SK-N-SH (cell line): ENCODE measurements at regions not wholly inside any gene's neighbourhood (a gene's known extent, or its start where the extent isn't known, plus 50 kb on each side); places are given as distances from the start of the nearest gene placed in this dataset.

Experiments used
- CTCF ChIA-PET: fragments of 300-600, 350-600 bp; formaldehyde crosslinking; extraction: SDS; loops from one replicate; lab custom pipeline; 2021; lab: Yijun Ruan, JAX
- POLR2A ChIA-PET: fragments of 350-600 bp; sonication (Branson Sonifier 250); formaldehyde crosslinking; extraction: SDS; loops from one replicate; lab custom pipeline; 2020; ENCODE audit warnings: antibody characterized with exemption, inconsistent platforms; lab: Yijun Ruan, JAX
- DNase-seq: peaks from one replicate; pipeline ENCODE4 v3.0.0; 2012
- H2AFZ ChIP-seq: fragments of 200-600 bp; sonication (generic); 2 replicates; pipeline ENCODE4 v1.8.1; 2016; ENCODE audit warnings: antibody characterized with exemption, mild to moderate bottlenecking, low read depth
- H3F3A ChIP-seq: fragments of 200-600 bp; sonication (generic); replicated peaks from 2 replicates; pipeline ENCODE3; 2016; ENCODE audit warnings: antibody characterized with exemption, mild to moderate bottlenecking; ENCODE audit not compliant: insufficient read depth
- H3K27ac ChIP-seq, 2 experiments: fragments of 200-500 bp in 1 of 2; fragments of 200-600 bp in 1 of 2; sonication (Bioruptor generic) in 1 of 2; sonication (generic), shearing (Covaris generic) in 1 of 2; 2 replicates each; pipeline versions ENCODE4 v1.5.1 to v1.6.1; 2014 to 2016; ENCODE audit warnings: low read depth in 2 of 2, inconsistent platforms in 1 of 2, low read length in 1 of 2, mild to moderate bottlenecking in 1 of 2, mixed read lengths in 1 of 2
- H3K27me3 ChIP-seq: fragments of 200-600 bp; sonication (generic), shearing (Covaris generic); 2 replicates; pipeline ENCODE4 v1.6.1; 2016; ENCODE audit warnings: mixed run types; ENCODE audit not compliant: insufficient read depth
- H3K36me3 ChIP-seq, 2 experiments: fragments of 200-500 bp in 1 of 2; fragments of 200-600 bp in 1 of 2; sonication (Bioruptor generic) in 1 of 2; sonication (generic) in 1 of 2; replicated peaks in 1 of 2; 2 replicates each; pipeline versions ENCODE3 to v1.5.1; 2014 to 2016; ENCODE audit warnings: low read length in 1 of 2, mild to moderate bottlenecking in 1 of 2; ENCODE audit not compliant: insufficient read depth in 2 of 2, control insufficient read depth in 1 of 2
- H3K4me1 ChIP-seq, 2 experiments: fragments of 200-500 bp in 1 of 2; fragments of 200-600 bp in 1 of 2; sonication (Bioruptor generic) in 1 of 2; sonication (generic), shearing (Covaris generic) in 1 of 2; 2 replicates each; pipeline versions ENCODE4 v1.5.1 to v1.6.1; 2014 to 2016; ENCODE audit warnings: low read depth in 1 of 2, low read length in 1 of 2, mixed run types in 1 of 2; ENCODE audit not compliant: insufficient read depth in 2 of 2, control insufficient read depth in 1 of 2
- H3K4me2 ChIP-seq: fragments of 200-600 bp; sonication (generic), shearing (Covaris generic); 2 replicates; pipeline ENCODE4 v1.6.1; 2017; ENCODE audit warnings: mixed run types
- H3K4me3 ChIP-seq, 2 experiments: fragments of 200-500 bp in 1 of 2; fragments of 200-600 bp in 1 of 2; sonication (Bioruptor generic) in 1 of 2; sonication (generic), shearing (Covaris generic) in 1 of 2; 2 replicates each; pipeline versions ENCODE4 v1.5.1 to v1.8.1; 2014 to 2016; ENCODE audit warnings: low read depth in 2 of 2, inconsistent platforms in 1 of 2, low read length in 1 of 2, mild to moderate bottlenecking in 1 of 2, mixed read lengths in 1 of 2, moderate library complexity in 1 of 2
- H3K79me2 ChIP-seq: fragments of 200-600 bp; sonication (generic); 2 replicates; pipeline ENCODE4 v1.8.1; 2017; ENCODE audit warnings: mild to moderate bottlenecking; ENCODE audit not compliant: insufficient read depth
- H3K9ac ChIP-seq: fragments of 200-600 bp; sonication (generic); 2 replicates; pipeline ENCODE4 v1.6.1; 2017; ENCODE audit warnings: mixed run types
- H3K9me2 ChIP-seq: fragments of 200-600 bp; sonication (generic); 2 replicates; pipeline ENCODE4 v1.6.1; 2017; ENCODE audit warnings: mixed run types
- H3K9me3 ChIP-seq: fragments of 200-600 bp; sonication (generic); 2 replicates; pipeline ENCODE4 v1.6.1; 2017; ENCODE audit warnings: mixed run types, mild to moderate bottlenecking, moderate library complexity
- H4K20me1 ChIP-seq: fragments of 200-600 bp; sonication (generic); 2 replicates; pipeline ENCODE4 v1.6.1; 2017; ENCODE audit warnings: mild to moderate bottlenecking, mixed run types; ENCODE audit not compliant: insufficient read depth
- EZH2phosphoT487 ChIP-seq: fragments of 200-600 bp; sonication (generic); IDR thresholded peaks from 2 replicates; pipeline ENCODE4 v1.6.1; 2017; ENCODE audit warnings: low read depth, mixed run types, mild to moderate bottlenecking, antibody characterized with exemption, moderate library complexity, borderline replicate concordance
- FOXM1 ChIP-seq: IDR thresholded peaks from 2 replicates; pipeline ENCODE4 v1.4.0; 2012; ENCODE audit warnings: low read depth, mild to moderate bottlenecking
- GATA2 ChIP-seq: sonication (generic); formaldehyde crosslinking; IDR thresholded peaks from 2 replicates; pipeline ENCODE4 v1.5.0; 2020; ENCODE audit warnings: mild to moderate bottlenecking, missing genetic modification reagents
- IRF3 ChIP-seq: fragments of 150-350 bp; IDR thresholded peaks from 2 replicates; pipeline ENCODE4 v1.6.1; 2016; ENCODE audit warnings: mild to moderate bottlenecking, low read depth, low read length
- JUND ChIP-seq: IDR thresholded peaks from 2 replicates; pipeline ENCODE4 v1.4.0; 2012
- MXI1 ChIP-seq: IDR thresholded peaks from 2 replicates; pipeline ENCODE4 v1.6.1; 2012; ENCODE audit warnings: mild to moderate bottlenecking, low read depth, low read length, improper control_type of control experiment
- NRF1 ChIP-seq: IDR thresholded peaks from 2 replicates; pipeline ENCODE4 v1.6.1; 2012; ENCODE audit warnings: low read depth, mild to moderate bottlenecking, low read length
- PBX3 ChIP-seq: IDR thresholded peaks from 2 replicates; pipeline ENCODE4; 2012
- RCOR1 ChIP-seq: fragments of 150-350 bp; IDR thresholded peaks from 2 replicates; pipeline ENCODE4 v1.6.1; 2017; ENCODE audit warnings: antibody characterized with exemption, low read length
- REST ChIP-seq: IDR thresholded peaks from 2 replicates; pipeline ENCODE4 v1.6.1; 2012; ENCODE audit warnings: mild to moderate bottlenecking, low read depth, low read length, moderate library complexity
- RFX5 ChIP-seq: IDR thresholded peaks from 2 replicates; pipeline ENCODE4 v1.6.1; 2012; ENCODE audit warnings: mild to moderate bottlenecking, improper control_type of control experiment, low read length
- SIN3A ChIP-seq: IDR thresholded peaks from 2 replicates; pipeline ENCODE4 v1.6.1; 2012; ENCODE audit warnings: low read depth, mild to moderate bottlenecking, low read length, moderate library complexity, borderline replicate concordance
- TAF1 ChIP-seq: IDR thresholded peaks from 2 replicates; pipeline ENCODE4 v1.6.1; 2012; ENCODE audit warnings: low read depth, mild to moderate bottlenecking, low read length, moderate library complexity, borderline replicate concordance
- TCF12 ChIP-seq: IDR thresholded peaks from 2 replicates; pipeline ENCODE4 v1.4.0; 2012
- USF1 ChIP-seq: IDR thresholded peaks from 2 replicates; pipeline ENCODE4 v1.4.0; 2012; ENCODE audit warnings: low read depth, borderline replicate concordance
- USF2 ChIP-seq: fragments of 150-350 bp; IDR thresholded peaks from 2 replicates; pipeline ENCODE4 v1.6.1; 2017; ENCODE audit warnings: antibody characterized with exemption, low read length, low read depth, borderline replicate concordance
- YY1 ChIP-seq: IDR thresholded peaks from 2 replicates; pipeline ENCODE4 v1.4.0; 2012; ENCODE audit warnings: low read depth, mild to moderate bottlenecking
- ZBTB33 ChIP-seq: IDR thresholded peaks from 2 replicates; pipeline ENCODE4 v1.4.0; 2012; ENCODE audit warnings: low read depth, borderline replicate concordance
- WGBS: methylation state at CpG from one replicate; pipeline ENCODE4 v1.1.6; 2017; ENCODE audit warnings: low lambda C conversion rate; 5-methylcytosine and 5-hydroxymethylcytosine counted together

GRCh38 chr11:87871056-87871455 is 304.2 kb downstream of the RAB38 start:
- POLR2A ChIA-PET: no interaction called here

More at GRCh38 chr11:87871056-87871455, 304.2 kb downstream of the RAB38 start:
- Histone ChIP-seq H2AFZ (no peak overlapping the region), H3K4me2 (no peak overlapping the region), H3F3A (no peaks in the 10 kb centered on the region), H3K4me3 (no peak overlapping the region), H3K4me1 (no peaks in the 10 kb centered on the region), H3K27me3 (no peaks in the 10 kb centered on the region), H3K9ac (no peak overlapping the region), H4K20me1 (no peaks in the 10 kb centered on the region), H3K79me2 (no peaks in the 10 kb centered on the region), H3K9me2 (no peaks in the 10 kb centered on the region), H3K36me3 (no peaks in the 10 kb centered on the region), H3K9me3 (no peaks in the 10 kb centered on the region; the same call in 1 of the 2 replicates), H3K27ac (no peak overlapping the region)
- CTCF ChIA-PET: interaction anchor here (1.8 kb wide), 1 partner anchor 12 kb away, joined by 4 read pairs; no protein-coding TSS in a partner anchor
- 3% methylated on average over 2 of the region's 2 CpGs for WGBS
- TF ChIP-seq TAF1: no peak
- TF ChIP-seq GATA2 (CRISPR knock-in tag): no peak
- TF ChIP-seq JUND: no peak
- no peak for TF ChIP-seq EZH2phosphoT487
- TF ChIP-seq RCOR1: no peak
- no peak for TF ChIP-seq USF2
- TF ChIP-seq SIN3A: no peak
- no peak for TF ChIP-seq TCF12
- no peak for TF ChIP-seq ZBTB33
- TF ChIP-seq RFX5: no peak
- no peak for TF ChIP-seq USF1
- no peak for TF ChIP-seq NRF1
- TF ChIP-seq YY1: no peak
- no peak for TF ChIP-seq MXI1
- TF ChIP-seq REST: no peak
- TF ChIP-seq FOXM1: no peak
- no peak for TF ChIP-seq IRF3
- TF ChIP-seq PBX3: no peak
- no peak for DNase-seq
